GM04504 (cell line): ENCODE measurements at regions not wholly inside any gene's neighbourhood (a gene's known extent, or its start where the extent isn't known, plus 50 kb on each side); places are given as distances from the start of the nearest gene placed in this dataset.
A peak's percentile ranks its signal among the peaks of the same experiment; 100 is the strongest.

Source experiments
- DNase-seq: peaks from one replicate; pipeline ENCODE4 v3.0.0-alpha.2; 2012; ENCODE audit warnings: low read depth

DNA sequence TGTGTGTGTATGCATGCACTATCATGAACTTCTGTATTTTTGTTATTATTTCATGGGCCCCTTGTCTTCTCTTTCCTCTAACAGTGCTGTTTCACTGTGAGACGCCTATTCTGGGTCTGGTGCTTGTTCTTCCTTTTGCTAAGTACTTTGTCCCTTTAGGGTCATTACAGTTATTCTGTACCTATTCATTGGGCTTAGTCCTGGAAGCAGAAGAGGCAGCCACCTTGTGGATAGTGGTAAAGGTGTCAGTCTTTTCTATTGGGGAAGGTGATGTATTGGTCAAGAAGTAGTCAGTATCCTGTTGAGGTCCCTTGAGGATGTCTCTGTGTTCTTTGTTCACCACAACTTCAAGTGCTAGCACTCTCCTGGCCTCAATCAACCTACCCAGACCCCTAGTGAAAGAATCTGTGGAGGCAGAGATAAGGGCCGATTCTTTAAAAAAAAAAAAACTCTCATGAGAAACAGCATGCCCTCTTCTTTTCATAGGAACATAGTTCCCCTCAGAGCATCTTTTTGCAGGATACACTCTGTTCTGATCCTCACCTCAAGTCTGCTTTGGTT, 593.8 kb downstream of the SPRY1 start:
- no peak for DNase-seq

DNA sequence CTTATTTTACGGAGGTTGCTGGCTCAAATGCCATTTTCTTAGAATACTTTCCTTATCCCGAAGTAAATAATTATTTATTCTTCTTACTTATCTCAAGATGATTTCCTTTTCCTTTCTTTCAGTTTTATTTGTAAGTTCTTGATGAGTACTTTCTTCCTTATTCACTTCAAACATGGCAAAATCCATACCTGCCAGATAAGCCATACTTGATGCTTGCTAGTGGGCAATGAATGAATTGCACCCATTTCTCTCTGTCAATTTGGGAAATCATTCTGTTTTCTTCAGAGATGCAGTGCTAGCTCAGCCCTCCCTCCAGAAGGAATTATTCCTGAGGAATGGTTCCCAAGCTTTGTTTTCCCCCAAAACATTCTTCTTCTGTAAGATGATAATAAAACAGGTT, 598.3 kb downstream of the SPRY1 start:
- no peak for DNase-seq

GRCh38 chr4:123995936-123996335, 599.3 kb downstream of the SPRY1 start:
- DNase-seq: peak; percentile 62

DNA sequence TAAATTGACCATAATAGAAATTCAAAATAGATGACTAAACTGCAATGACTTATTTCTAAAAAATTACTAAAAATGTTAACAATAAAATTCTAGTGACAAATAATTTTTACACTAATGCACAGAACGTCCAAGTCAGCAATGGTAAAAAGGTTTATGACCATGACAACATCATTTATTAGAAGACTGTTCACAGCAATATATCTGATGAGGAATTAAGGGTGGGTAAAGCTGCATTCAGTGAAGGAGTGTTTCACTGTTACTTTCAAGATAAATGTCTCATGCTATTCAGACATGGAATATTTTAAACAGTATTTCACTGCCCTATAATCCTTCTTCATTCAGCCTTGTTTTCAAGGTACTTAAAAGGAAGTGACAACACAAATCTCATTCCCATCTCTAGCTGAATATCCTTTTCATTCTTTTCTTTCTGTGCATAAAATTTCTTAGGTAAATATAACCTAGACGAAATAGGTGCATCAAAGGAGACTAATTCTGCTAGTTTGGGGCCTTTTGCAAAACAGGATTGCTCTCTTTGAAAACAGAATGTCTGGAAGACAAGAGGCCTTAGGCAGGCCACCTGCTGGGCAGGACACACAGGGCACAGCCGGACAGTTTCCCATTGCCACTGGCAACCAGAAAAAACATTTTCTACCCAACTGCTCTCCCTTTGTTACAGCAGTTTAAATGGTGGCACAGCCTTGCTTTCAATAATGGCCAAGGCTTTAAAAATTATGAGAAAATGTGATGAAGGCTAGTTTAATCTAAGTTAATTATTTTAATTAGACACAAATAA, 600.3 kb downstream of the SPRY1 start:
- no peak for DNase-seq

GRCh38 chr4:123997776-123998449, 601.3 kb downstream of the SPRY1 start:
- no peak for DNase-seq

- no peak for DNase-seq
These were observed 603.6 kb downstream of the SPRY1 start for GRCh38 chr4:124000233-124000632.

- no peak for DNase-seq
These were observed 619.2 kb downstream of the SPRY1 start for GRCh38 chr4:124015766-124016165.

- no peak for DNase-seq
These were observed 620.7 kb downstream of the SPRY1 start for GRCh38 chr4:124017185-124017785.

GRCh38 chr4:124018383-124019317, 622.1 kb downstream of the SPRY1 start:
- peak; percentile 76 for DNase-seq

DNA sequence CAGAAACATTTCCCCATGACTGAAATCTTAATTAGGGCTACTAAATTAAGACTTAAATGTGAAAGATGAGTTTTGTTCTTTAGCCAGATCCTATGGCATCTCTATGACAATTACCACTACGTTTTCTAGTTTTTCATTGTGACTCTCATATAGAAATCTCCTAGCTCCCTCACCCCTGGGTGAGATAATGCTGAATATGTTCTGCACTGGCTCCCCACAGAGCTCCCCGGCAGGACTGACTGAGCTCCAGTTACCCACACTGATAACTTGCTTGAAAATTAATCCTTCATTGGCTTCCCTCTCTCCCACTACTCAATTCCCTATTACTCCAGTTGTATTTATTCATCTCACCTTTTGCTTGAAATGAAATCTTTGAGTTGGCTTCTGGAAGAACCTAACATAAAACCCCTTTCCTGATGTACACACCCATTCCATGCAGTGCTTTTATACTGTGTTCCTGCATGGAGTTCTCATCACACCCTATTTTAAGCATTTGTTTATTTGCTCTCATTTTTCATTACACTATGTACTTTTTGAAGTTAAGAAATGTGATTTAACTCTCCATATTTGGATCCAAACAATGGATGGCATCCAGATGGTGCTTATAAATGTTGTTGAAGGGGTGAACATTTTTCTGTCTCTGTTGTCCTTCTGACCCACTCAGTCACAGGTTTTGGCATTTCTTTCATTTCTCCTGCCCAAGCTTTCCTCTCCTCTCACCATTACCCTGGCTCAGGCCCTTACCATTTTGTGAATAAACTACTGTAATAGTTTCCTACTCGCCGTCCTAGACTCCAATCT, 623.4 kb downstream of the SPRY1 start:
- DNase-seq: no peak

- DNase-seq: no peak
These were observed 628.4 kb downstream of the SPRY1 start for GRCh38 chr4:124025000-124025399.

DNA sequence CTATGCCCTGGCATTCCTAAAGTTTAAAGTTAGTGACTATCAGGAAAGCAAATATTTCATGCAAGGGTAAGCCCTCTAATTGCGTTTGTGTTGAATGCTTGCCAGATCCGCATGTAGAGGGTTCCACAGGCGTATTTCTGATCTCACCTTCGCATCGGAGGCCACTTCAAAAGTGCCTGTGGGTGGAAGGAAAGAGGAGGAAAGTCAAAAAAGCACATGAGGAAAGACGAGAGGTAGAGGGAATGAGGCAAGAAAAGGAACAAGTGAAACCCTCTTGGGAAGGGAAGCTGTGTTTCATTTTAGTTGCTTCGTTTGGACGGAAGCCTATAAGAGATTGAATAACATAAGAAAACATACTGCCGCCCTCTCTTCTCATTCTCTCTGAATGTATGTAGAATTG, 628.8 kb downstream of the SPRY1 start:
- no peak for DNase-seq

- no peak for DNase-seq
These were observed 631.6 kb downstream of the SPRY1 start for GRCh38 chr4:124028182-124028581.

DNA sequence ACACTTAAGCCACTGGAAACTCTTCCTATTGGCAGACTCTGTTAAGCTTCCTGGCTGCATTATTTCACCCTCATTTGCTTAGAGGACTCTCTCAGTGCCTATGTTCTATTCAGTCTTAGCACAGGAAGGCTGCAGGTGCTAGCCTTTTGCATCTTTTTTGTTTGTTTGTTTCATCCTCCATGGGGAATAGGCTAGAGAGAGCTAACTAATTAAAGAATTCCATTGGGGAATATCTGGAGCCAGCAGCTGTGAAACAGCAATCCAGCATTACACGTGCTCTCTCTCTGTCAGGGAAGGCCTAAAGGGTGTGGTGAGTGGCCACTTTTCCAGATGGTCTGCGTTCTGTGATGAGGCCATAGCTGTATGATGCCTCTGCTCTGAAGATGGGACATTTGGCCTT, 633.6 kb downstream of the SPRY1 start:
- peak; percentile 17 for DNase-seq

DNA sequence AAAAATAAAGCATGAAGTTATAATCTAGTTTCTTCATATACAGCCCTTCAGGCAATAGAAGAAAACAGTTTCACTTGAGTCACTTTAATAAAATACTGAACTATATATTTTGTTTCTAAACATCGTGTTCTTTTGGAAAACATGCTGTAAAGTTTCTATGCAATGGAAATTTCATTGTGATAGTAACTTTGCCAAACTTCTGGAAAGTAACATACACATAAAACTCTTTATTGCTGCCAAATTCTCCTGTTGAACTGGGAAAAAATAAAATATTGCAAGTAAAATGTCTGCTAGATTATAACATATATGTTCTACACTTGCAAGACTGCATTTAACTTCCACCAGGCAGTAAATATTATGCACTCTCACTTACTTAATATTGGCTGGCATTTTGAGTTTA, 635.4 kb downstream of the SPRY1 start:
- no peak for DNase-seq

DNA sequence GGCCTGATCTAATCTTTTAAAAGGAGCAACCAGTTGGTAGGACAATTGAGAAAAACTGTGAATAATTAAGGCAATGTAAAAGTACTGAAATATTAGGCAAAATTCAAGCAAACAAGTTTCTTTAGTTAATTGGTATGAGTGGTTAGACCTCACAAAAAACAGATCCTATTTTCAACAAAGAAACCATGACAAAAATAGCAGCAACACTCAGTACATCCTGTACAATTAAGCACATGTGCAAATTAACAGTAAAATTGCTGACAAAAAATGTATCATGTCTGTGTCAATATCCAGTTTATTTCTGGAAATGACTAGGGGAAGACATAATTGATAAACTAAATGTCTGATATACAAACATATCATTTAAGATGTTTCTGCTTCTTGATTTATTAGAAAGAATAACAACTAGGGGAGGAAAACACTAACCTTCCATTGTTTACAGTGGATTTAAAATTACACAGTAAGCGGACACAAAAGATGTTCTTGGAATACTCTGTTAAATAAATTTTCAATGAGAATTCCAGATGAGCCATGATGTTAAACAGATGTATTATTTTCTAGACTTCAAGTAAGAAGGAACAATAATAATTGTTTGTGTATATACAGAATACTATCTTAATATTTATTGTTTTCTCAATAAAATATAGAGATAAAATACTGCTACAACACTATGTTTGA, 638.9 kb downstream of the SPRY1 start:
- DNase-seq: no peak

- no peak for DNase-seq
These were observed 640.6 kb downstream of the SPRY1 start for GRCh38 chr4:124037236-124037635.

DNA sequence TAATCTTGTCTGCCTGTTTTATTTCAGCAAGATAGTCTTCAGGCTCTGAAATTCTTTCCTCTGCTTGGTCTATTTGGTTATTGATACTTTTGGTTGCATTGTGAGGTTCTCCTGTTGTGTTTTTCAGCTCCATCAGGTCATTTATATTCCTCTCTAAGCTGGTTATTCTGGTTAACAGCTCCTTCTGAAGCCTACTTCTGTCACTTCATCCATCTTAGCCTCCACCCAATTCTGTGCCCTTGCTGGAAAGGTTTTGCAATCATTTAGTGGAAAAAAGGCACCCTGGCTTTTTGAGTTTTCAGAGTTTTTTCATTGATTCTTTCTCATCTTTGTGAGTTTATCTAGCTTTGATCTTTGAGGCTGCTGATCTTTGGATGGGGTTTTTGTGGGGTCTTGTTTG, 647.7 kb downstream of the SPRY1 start:
- no peak for DNase-seq

DNA sequence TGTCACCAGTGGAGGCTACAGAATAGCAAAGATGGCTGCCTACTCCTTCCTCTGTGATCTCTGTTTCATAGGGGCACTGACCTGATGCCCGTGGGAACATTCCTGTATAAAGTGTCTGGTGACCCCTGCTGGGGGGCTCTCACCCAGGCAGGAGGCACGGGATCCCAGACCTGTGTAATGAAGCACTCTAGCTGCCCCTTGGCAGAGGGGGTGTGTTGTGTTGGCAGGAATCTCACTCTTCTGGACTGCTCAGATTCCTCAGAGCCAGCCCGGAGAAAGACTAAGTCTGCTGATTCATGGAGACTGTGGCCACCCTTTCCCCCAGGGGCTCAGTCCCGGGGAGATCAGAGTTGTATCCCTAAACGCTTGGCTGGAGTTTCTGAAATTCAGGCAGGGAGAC, 648.3 kb downstream of the SPRY1 start:
- no peak for DNase-seq

GRCh38 chr4:124046190-124046589, 649.6 kb downstream of the SPRY1 start:
- no peak for DNase-seq
